DND-41 (cell line): ENCODE measurements at regions not wholly inside any gene's neighbourhood (a gene's known extent, or its start where the extent isn't known, plus 50 kb on each side); places are given as distances from the start of the nearest gene placed in this dataset.

Experiments used
- ATAC-seq: fragments of 200-7000 bp; cut with Tn5 transposase; 3 replicates; pipeline ENCODE4 v1.9.1; 2021; ENCODE audit warnings: low read depth; ENCODE audit not compliant: insufficient read depth
- DNase-seq: peaks from one replicate; pipeline ENCODE4 v3.0.0-alpha.2; 2020
- H2AFZ ChIP-seq: 2 replicates; pipeline ENCODE4 v1.6.0; 2012; ENCODE audit warnings: low read depth, low read length
- H3K27ac ChIP-seq: 2 replicates; pipeline ENCODE4 v1.5.1; 2012; ENCODE audit warnings: low read length, inconsistent platforms
- H3K27me3 ChIP-seq: fragments of 200-600 bp; sonication (generic); 2 replicates; pipeline ENCODE4 v1.6.0; 2012; ENCODE audit warnings: low read length, mild to moderate bottlenecking, inconsistent platforms; ENCODE audit not compliant: insufficient read depth, poor library complexity
- H3K36me3 ChIP-seq: 2 replicates; pipeline ENCODE4 v1.5.1; 2012; ENCODE audit warnings: low read length, inconsistent platforms; ENCODE audit not compliant: insufficient read depth
- H3K4me1 ChIP-seq: 2 replicates; pipeline ENCODE4 v1.5.1; 2012; ENCODE audit warnings: mild to moderate bottlenecking, low read length; ENCODE audit not compliant: insufficient read depth
- H3K4me2 ChIP-seq: 2 replicates; pipeline ENCODE4 v1.6.0; 2012; ENCODE audit warnings: mild to moderate bottlenecking, moderate library complexity, low read length, inconsistent platforms; ENCODE audit not compliant: insufficient read depth
- H3K4me3 ChIP-seq, 2 experiments: fragments of 200-600 bp in 1 of 2; shearing (Covaris generic) in 1 of 2; 2 replicates each; pipeline ENCODE4 v1.5.1; 2012 to 2016; ENCODE audit warnings: inconsistent platforms in 2 of 2, low read length in 2 of 2, mild to moderate bottlenecking in 2 of 2, low read depth in 1 of 2, moderate library complexity in 1 of 2
- H3K79me2 ChIP-seq: 2 replicates; pipeline ENCODE4 v1.6.0; 2012; ENCODE audit warnings: low read length, inconsistent platforms; ENCODE audit not compliant: insufficient read depth
- H3K9ac ChIP-seq: 2 replicates; pipeline ENCODE4 v1.6.0; 2012; ENCODE audit warnings: low read depth, mild to moderate bottlenecking, inconsistent platforms, low read length, moderate library complexity
- H3K9me3 ChIP-seq: 2 replicates; pipeline ENCODE4 v1.5.1; 2012; ENCODE audit warnings: low read length, moderate library complexity, mild to moderate bottlenecking, inconsistent platforms; ENCODE audit not compliant: insufficient read depth, severe bottlenecking
- H4K20me1 ChIP-seq: 2 replicates; pipeline ENCODE4 v1.6.0; 2012; ENCODE audit warnings: low read length; ENCODE audit not compliant: insufficient read depth
- EZH2 ChIP-seq: IDR thresholded peaks from 3 replicates; pipeline ENCODE4 v1.6.1; 2012; ENCODE audit warnings: borderline replicate concordance, low read depth, mild to moderate bottlenecking, moderate library complexity, low read length, inconsistent platforms; ENCODE audit not compliant: severe bottlenecking
- TF ChIP-seq, protein P1 (sequence below): IDR thresholded peaks from 2 replicates; pipeline ENCODE4 v1.5.1; 2012; ENCODE audit warnings: borderline replicate concordance, low read length, moderate library complexity, mild to moderate bottlenecking; ENCODE audit not compliant: poor library complexity, severe bottlenecking; ENCODE audit errors: extremely low read depth

- no peaks in the 10 kb centered on the region for H3K4me1 ChIP-seq
- no peak for DNase-seq
- no peak overlapping the region for H3K4me3 ChIP-seq
- no peak overlapping the region for H2AFZ ChIP-seq
- no peaks in the 10 kb centered on the region for H4K20me1 ChIP-seq
- no peak for ATAC-seq
- no peaks in the 10 kb centered on the region for H3K79me2 ChIP-seq
- H3K36me3 ChIP-seq, result no peaks in the 10 kb centered on the region
- H3K27ac ChIP-seq, result no peak overlapping the region
- no peaks in the 10 kb centered on the region for H3K27me3 ChIP-seq
- no peak overlapping the region for H3K9ac ChIP-seq
- TF ChIP-seq, protein P1, sequence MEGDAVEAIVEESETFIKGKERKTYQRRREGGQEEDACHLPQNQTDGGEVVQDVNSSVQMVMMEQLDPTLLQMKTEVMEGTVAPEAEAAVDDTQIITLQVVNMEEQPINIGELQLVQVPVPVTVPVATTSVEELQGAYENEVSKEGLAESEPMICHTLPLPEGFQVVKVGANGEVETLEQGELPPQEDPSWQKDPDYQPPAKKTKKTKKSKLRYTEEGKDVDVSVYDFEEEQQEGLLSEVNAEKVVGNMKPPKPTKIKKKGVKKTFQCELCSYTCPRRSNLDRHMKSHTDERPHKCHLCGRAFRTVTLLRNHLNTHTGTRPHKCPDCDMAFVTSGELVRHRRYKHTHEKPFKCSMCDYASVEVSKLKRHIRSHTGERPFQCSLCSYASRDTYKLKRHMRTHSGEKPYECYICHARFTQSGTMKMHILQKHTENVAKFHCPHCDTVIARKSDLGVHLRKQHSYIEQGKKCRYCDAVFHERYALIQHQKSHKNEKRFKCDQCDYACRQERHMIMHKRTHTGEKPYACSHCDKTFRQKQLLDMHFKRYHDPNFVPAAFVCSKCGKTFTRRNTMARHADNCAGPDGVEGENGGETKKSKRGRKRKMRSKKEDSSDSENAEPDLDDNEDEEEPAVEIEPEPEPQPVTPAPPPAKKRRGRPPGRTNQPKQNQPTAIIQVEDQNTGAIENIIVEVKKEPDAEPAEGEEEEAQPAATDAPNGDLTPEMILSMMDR, result no peak
- TF ChIP-seq EZH2, result no peak
- no peak overlapping the region for H3K4me2 ChIP-seq
- no peaks in the 10 kb centered on the region for H3K9me3 ChIP-seq
Observed at GRCh38 chr13:37168151-37168550, 62.7 kb upstream of the CSNK1A1L start.

- H3K36me3 ChIP-seq, result no peaks in the 10 kb centered on the region
- H3K79me2 ChIP-seq, result no peaks in the 10 kb centered on the region
- H3K27ac ChIP-seq, result no peak overlapping the region
- H3K4me3 ChIP-seq, result no peak overlapping the region
- H4K20me1 ChIP-seq, result no peaks in the 10 kb centered on the region
- TF ChIP-seq EZH2, result no peak
- TF ChIP-seq, protein P1, result no peak
- H3K9ac ChIP-seq, result no peak overlapping the region
- no peak overlapping the region for H2AFZ ChIP-seq
- no peaks in the 10 kb centered on the region for H3K4me1 ChIP-seq
- DNase-seq (no peak), ATAC-seq (no peak)
- H3K4me2 ChIP-seq, result no peak overlapping the region
- no peaks in the 10 kb centered on the region for H3K9me3 ChIP-seq
- no peaks in the 10 kb centered on the region for H3K27me3 ChIP-seq
Observed at GRCh38 chr13:37164635-37165034, 59.2 kb upstream of the CSNK1A1L start.

DNA sequence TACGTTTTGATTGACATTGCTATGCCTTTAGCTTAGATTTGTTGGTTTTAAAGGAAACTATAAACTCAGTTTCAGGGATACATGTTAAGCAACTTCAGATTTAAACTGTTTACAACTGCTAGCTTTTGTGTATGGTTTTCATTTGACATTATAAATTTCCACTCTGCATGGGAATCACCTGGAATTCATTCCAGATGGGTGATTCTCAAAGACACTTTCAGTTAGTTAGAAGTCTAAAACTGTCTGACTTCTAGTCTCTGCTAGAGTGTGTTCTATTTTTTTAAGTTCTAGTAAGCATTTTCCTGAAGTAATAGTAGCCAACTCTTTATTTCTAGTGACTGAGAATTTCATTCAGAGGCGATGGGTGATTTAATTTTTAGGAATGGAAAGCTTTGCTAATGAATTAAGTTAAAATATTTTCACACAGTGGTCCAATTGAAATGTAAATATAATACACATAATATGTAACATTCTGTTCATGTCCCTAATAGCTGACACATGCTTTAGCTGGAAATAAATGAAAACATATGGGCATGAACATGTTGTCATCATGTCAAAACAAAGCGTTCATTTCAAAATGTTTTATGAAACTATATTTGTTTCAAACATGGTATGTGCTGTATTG, 58.3 kb upstream of the CSNK1A1L start:
- H3K4me1 ChIP-seq, result no peaks in the 10 kb centered on the region
- ATAC-seq (no peak), DNase-seq (no peak)
- no peaks in the 10 kb centered on the region for H4K20me1 ChIP-seq
- no peaks in the 10 kb centered on the region for H3K79me2 ChIP-seq
- no peak overlapping the region for H3K4me2 ChIP-seq
- no peak overlapping the region for H3K9ac ChIP-seq
- no peak overlapping the region for H3K27ac ChIP-seq
- H3K9me3 ChIP-seq, result no peaks in the 10 kb centered on the region
- TF ChIP-seq, protein P1, result no peak
- no peak for TF ChIP-seq EZH2
- no peak overlapping the region for H2AFZ ChIP-seq
- no peak overlapping the region for H3K4me3 ChIP-seq
- H3K36me3 ChIP-seq, result no peaks in the 10 kb centered on the region
- no peaks in the 10 kb centered on the region for H3K27me3 ChIP-seq
